SU-DHL-6 (cell line): ENCODE measurements at regions not wholly inside any gene's neighbourhood (a gene's known extent, or its start where the extent isn't known, plus 50 kb on each side); places are given as distances from the start of the nearest gene placed in this dataset.

Experiments
- H2AFZ ChIP-seq: fragments of 200-600 bp; sonication (generic); 2 replicates; pipeline ENCODE4 v1.6.1; 2014; ENCODE audit warnings: low read depth, mild to moderate bottlenecking, moderate library complexity, mixed read lengths, antibody characterized with exemption, low read length; ENCODE audit not compliant: severe bottlenecking
- H3F3A ChIP-seq: fragments of 200-600 bp; shearing (Covaris generic); 2 replicates; pipeline ENCODE4 v1.6.0; 2016; ENCODE audit warnings: antibody characterized with exemption, mild to moderate bottlenecking; ENCODE audit not compliant: insufficient read depth
- H3K27ac ChIP-seq: fragments of 200-600 bp; sonication (generic); 2 replicates; pipeline ENCODE4 v1.5.1; 2016; ENCODE audit warnings: low read depth, mild to moderate bottlenecking, low read length, moderate library complexity, mixed read lengths
- H3K27me3 ChIP-seq: fragments of 200-600 bp; sonication (generic), shearing (Covaris generic); 2 replicates; pipeline ENCODE4 v1.6.0; 2014; ENCODE audit warnings: mild to moderate bottlenecking, low read length
- H3K36me3 ChIP-seq: fragments of 200-600 bp; sonication (generic); 2 replicates; pipeline ENCODE4 v1.6.1; 2014; ENCODE audit warnings: mild to moderate bottlenecking, low read length, mixed read lengths
- H3K4me2 ChIP-seq: fragments of 300-600, 200-600 bp; shearing (Covaris generic), sonication (generic); 2 replicates; pipeline ENCODE4 v1.6.0; 2014; ENCODE audit warnings: low read length, low read depth, mild to moderate bottlenecking; ENCODE audit not compliant: poor library complexity, severe bottlenecking
- H3K4me3 ChIP-seq: fragments of 200-600 bp; sonication (generic); 2 replicates; pipeline ENCODE4 v1.5.1; 2014; ENCODE audit warnings: antibody characterized with exemption, low read length, mild to moderate bottlenecking, mixed read lengths; ENCODE audit not compliant: insufficient read depth, poor library complexity, severe bottlenecking
- H3K79me2 ChIP-seq: fragments of 200-600 bp; sonication (generic); 2 replicates; pipeline ENCODE4 v1.6.1; 2014; ENCODE audit warnings: mild to moderate bottlenecking, low read length, moderate library complexity; ENCODE audit not compliant: insufficient read depth
- H3K9ac ChIP-seq: fragments of 200-600 bp; sonication (generic); 2 replicates; pipeline ENCODE4 v1.7.0; 2014; ENCODE audit warnings: mild to moderate bottlenecking, low read length
- H3K9me2 ChIP-seq: fragments of 200-600 bp; sonication (generic); replicated peaks from 2 replicates; pipeline ENCODE4 v1.6.1; 2014; ENCODE audit warnings: low read length; ENCODE audit not compliant: insufficient read depth
- H3K9me3 ChIP-seq: fragments of 200-600 bp; sonication (generic); 2 replicates; pipeline ENCODE4 v1.6.1; 2014; ENCODE audit warnings: low read length, mixed read lengths; ENCODE audit not compliant: insufficient read depth
- H4K20me1 ChIP-seq: fragments of 200-600 bp; sonication (generic); 2 replicates; pipeline ENCODE4 v1.6.1; 2014; ENCODE audit warnings: low read depth, mild to moderate bottlenecking, antibody characterized with exemption, low read length, moderate library complexity, mixed read lengths
- CTCF ChIP-seq: fragments of 200-600 bp; sonication (generic); IDR thresholded peaks from one replicate; pipeline ENCODE4 v1.5.1; 2017; ENCODE audit warnings: antibody characterized with exemption, mild to moderate bottlenecking, low read length, moderate library complexity; ENCODE audit not compliant: insufficient read depth, poor library complexity, severe bottlenecking
- EZH2phosphoT487 ChIP-seq: fragments of 200-600 bp; sonication (generic), shearing (Covaris generic); conservative IDR thresholded peaks from 2 replicates; pipeline ENCODE4 v1.6.1; 2018; ENCODE audit warnings: mild to moderate bottlenecking, antibody characterized with exemption, low read length, moderate library complexity, mixed read lengths

DNA sequence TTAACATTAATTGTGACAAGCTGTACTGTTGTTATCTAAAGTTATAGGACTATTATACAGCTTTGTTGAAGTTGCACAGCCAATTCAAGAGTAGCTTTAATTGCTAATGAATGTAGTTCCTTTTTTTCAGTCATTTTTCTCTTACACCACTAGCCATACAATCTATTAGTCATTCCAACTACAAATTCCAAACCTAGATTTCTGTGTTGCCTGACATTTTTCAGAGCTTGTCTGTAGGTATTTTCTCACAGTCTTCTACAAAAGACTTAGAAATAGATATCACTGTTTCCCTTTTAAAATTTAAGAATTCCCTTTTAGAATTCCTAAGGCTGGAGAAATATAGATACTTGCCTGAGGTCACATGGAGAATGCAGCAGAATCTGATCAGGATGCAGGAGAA lies 307.0 kb upstream of the HS3ST1 start:
- H3K9me3 ChIP-seq = no peaks in the 10 kb centered on the region
- H4K20me1 ChIP-seq = no peaks in the 10 kb centered on the region
- no peak overlapping the region for H3K9ac ChIP-seq
- H3K36me3 ChIP-seq = no peaks in the 10 kb centered on the region
- no peak for TF ChIP-seq CTCF
- no peak for TF ChIP-seq EZH2phosphoT487
- no peaks in the 10 kb centered on the region for H3F3A ChIP-seq
- no peak overlapping the region for H3K27ac ChIP-seq
- no peak overlapping the region for H2AFZ ChIP-seq
- no peaks in the 10 kb centered on the region for H3K79me2 ChIP-seq
- no peaks in the 10 kb centered on the region for H3K9me2 ChIP-seq
- H3K4me2 ChIP-seq = no peak overlapping the region
- no peak overlapping the region for H3K4me3 ChIP-seq
- no peaks in the 10 kb centered on the region for H3K27me3 ChIP-seq

DNA sequence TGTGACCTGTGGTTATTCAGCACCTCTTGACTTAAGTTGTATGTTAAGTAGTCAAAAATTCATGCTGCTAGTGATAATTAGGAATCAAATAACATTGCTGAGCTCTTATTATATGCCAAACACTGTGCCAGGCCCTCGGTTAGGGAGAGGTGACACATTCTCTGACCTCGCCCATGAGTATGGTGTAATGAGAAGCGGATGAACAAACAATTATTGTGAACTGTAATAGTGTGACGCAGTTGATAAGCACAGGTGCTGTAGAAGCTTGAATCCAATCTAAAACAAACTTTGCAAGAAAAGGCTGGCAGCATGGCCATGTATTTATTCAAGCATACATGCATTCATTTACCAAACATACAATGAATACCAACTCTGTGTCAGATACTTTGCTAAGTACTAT lies 303.5 kb upstream of the HS3ST1 start:
- Histone ChIP-seq H3K9me3 (no peaks in the 10 kb centered on the region), H3K4me3 (no peak overlapping the region), H3K4me2 (no peak overlapping the region), H3K36me3 (no peaks in the 10 kb centered on the region), H3K27me3 (no peaks in the 10 kb centered on the region), H4K20me1 (no peaks in the 10 kb centered on the region), H3F3A (no peaks in the 10 kb centered on the region), H2AFZ (no peak overlapping the region), H3K79me2 (no peaks in the 10 kb centered on the region), H3K9ac (no peak overlapping the region), H3K27ac (no peak overlapping the region), H3K9me2 (no peaks in the 10 kb centered on the region)
- TF ChIP-seq EZH2phosphoT487 (no peak), CTCF (no peak)

- Histone ChIP-seq H3K79me2 (no peaks in the 10 kb centered on the region), H3K4me2 (no peak overlapping the region), H2AFZ (no peak overlapping the region), H4K20me1 (no peaks in the 10 kb centered on the region), H3K36me3 (no peaks in the 10 kb centered on the region), H3K4me3 (no peak overlapping the region), H3K27ac (no peak overlapping the region), H3F3A (no peaks in the 10 kb centered on the region), H3K9me3 (no peaks in the 10 kb centered on the region), H3K9me2 (no peaks in the 10 kb centered on the region), H3K27me3 (no peaks in the 10 kb centered on the region), H3K9ac (no peak overlapping the region)
- TF ChIP-seq EZH2phosphoT487 (no peak), CTCF (no peak)
Observed at GRCh38 chr4:11730545-11730944, 301.9 kb upstream of the HS3ST1 start.

GRCh38 chr4:11729548-11729947 lies 300.9 kb upstream of the HS3ST1 start:
- Histone ChIP-seq H4K20me1 (no peaks in the 10 kb centered on the region), H3K9me3 (no peaks in the 10 kb centered on the region), H3K9ac (no peak overlapping the region), H2AFZ (no peak overlapping the region), H3F3A (no peaks in the 10 kb centered on the region), H3K79me2 (no peaks in the 10 kb centered on the region), H3K36me3 (no peaks in the 10 kb centered on the region), H3K4me3 (no peak overlapping the region), H3K4me2 (no peak overlapping the region), H3K27ac (no peak overlapping the region), H3K9me2 (no peaks in the 10 kb centered on the region), H3K27me3 (no peaks in the 10 kb centered on the region)
- TF ChIP-seq CTCF (no peak), EZH2phosphoT487 (no peak)
